ENCODE measurements at regions not wholly inside any gene's neighbourhood (a gene's known extent, or its start where the extent isn't known, plus 50 kb on each side); places are given as distances from the start of the nearest gene placed in this dataset.
"Not testable (repeated sequence)": the region's sequence is repeated elsewhere in the genome, so short reads cannot be mapped to it uniquely, and the experiment has no call there.

DNA sequence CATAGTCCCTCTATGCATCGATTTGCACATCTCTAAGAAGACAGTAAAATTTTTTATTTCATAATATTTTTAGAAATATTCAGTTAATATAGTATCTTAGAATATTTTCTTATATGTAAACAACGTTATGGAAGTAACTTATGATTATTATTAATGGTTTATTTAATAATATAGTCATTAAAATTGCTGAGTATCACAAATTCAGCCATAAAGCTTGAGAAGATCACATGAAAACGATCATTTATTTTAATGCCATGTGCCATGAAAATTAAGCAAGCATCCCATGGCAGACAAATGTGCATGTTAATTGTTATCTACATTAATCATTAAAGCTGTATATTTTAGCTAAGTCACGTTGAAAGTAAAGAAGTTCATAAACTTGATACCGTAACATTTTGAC lies 907.1 kb downstream of the KCNT2 start:
- DNase-seq (ENCODE audit: low read depth, low spot score): no peak

DNA sequence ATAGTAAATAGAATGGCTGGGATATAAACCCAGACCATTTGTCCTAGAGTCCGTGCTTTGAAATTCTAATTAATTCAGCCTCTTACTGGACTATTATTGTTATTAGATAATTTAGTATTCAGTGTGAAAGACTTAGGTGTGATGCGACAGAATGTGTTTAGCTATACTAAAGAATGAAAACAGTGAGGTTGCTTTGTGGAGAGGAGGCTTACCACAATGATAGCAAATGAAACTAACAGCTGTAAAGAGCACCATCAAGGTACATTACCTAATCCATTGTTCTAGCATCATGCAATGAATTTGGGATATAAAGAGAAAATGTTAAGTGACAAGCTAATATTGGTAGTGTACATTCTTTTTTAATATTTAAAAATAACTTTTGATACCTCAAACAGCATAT lies 911.1 kb downstream of the KCNT2 start:
- DNase-seq (ENCODE audit: low read depth, low spot score): no peak

DNA sequence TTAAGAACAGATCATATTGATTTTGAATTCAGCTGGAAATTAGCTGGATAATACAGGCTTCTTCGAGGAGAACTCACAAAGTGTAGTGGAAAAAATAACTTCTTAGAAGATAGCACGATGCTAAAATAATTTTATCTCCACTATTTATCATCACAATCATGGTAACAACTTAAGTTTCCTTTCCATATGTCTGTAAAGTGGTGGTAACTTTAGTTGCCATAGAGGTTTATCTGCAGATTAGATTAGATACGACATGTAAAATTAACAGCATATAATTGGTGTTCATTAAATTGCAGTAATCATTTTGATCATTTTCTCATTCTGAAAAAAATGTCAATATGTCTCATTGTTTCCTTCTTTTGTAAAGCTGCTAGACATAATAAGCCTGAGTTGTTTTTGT lies 921.5 kb downstream of the KCNT2 start:
- DNase-seq (ENCODE audit: low read depth, low spot score): no peak

DNA sequence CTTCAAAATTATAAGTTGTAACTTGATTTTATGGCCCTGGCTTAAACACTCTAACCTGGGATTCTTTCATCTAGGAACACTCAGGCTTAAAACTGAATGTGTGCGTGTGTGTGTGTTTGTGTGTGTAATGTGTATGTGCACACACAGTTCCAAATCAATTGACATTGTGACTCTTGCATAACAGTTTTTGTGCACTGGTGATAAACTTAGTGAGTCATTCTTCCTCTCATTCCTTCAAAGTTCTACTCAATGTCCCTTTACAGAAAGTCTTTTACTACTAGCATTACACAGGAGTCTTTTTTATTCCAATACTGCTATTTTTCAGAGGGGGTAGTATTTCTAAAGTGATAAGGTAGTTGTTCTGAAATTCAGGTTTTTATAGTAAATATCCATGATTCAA lies 943.6 kb downstream of the KCNT2 start:
- DNase-seq (ENCODE audit: low read depth, low spot score): no peak

DNA sequence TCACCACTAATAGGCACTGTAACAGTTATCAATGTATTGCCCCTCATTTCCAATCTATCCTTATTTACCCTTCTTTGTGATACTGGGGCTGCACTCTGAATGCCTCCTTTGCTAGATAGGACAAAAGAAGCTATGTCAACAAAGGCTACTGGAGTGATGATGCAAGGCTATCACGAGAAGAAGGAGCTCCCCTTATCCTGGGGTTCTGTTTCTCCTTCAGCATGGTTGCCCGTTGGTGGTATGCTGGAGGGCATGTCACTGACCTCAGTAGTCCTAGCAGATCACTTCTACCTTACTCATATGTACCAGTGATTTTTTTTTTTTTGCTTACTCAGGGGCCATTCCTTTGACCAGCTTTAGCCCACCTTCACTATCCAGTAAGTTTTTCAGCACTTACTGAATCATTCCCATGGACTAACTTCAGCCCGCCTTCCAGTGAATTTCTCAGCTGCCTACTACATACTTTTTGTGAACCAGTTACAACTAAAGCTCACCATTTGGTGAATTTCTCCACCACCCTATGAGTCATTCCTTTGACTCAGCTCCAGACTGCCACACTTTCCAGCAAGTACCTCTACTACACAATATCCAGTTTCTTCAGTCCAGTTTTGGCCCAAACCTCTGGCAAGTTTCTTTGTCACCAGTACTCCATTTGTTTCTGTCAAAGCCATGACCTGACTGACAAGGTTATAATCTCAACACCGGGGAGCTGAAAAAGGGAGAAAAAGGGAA lies 944.5 kb downstream of the KCNT2 start:
- DNase-seq (ENCODE audit: low read depth, low spot score): no peak

DNA sequence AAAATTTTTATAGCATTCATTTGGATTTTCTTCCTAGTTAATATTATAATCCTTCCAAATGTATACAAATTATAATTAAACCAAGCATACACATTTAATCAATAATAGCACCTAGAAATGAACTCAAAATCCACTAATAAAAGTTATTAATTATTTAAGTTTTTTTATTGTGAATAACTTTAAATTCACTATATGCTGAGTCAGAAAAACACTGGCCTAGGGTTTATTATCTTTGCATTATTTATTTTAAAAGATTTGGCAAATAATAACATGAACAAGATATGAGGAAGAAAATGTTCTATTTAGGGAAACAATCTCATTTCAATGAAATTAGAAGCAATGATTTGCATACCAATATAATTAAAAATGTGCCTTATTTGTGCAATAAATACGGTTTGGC lies 951.5 kb downstream of the KCNT2 start:
- no peak for DNase-seq (ENCODE audit: low read depth, low spot score)

DNA sequence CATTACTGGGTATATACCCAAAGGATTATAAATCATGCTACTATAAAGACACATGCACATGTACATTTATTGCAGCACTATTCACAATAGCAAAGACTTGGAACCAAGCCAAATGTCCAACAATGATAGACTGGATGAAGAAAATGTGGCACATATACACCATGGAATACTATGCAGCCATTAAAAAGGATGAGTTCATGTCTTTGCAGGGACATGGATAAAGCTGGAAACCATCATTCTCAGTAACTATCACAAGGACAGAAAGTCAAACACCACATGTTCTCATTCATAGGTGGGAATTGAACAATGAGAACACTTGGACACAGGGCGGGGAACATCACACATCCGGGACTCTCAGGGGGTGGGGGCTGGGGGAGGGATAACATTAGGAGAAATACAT lies 959.4 kb downstream of the KCNT2 start:
- not testable (repeated sequence) for DNase-seq (ENCODE audit: low read depth, low spot score)

DNA sequence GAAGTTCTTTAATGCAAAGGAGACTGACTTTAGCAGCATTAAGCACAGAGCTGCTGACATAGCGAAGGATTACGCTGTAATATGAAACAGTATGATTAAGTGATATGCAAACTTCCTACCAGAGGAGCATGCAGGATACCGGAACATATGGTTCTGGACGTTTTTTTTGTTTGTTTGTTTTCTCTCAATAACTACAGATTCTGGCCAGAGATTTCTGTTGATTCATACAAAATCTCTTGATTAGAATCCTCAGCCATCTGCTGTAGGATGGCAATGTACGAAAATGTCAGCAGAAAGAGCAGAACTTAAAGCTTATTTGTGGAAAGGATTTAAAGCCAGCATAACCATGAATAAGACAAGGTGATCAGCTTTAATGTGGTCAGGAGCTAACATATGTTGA lies 970.7 kb downstream of the KCNT2 start:
- DNase-seq (ENCODE audit: low read depth, low spot score): no peak

DNA sequence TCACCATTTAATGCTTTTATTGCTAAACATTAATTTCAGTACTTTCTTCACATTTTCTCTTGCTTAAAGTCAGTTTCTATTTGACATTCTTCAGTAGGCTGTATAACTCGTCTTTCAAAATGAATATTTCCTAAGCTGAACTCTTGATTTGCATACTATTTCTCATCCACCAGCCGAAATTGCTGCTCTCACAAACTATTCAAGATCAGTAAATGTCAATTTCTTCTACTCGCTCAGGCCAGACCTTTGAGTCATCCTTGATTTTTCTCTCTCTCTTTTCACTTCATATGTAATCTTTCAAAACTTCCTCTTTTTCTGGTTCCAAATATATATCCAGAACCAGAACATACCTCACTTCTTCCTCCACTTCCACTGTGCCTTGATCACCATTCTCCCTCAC lies 990.0 kb downstream of the KCNT2 start:
- DNase-seq (ENCODE audit: low read depth, low spot score): no peak

DNA sequence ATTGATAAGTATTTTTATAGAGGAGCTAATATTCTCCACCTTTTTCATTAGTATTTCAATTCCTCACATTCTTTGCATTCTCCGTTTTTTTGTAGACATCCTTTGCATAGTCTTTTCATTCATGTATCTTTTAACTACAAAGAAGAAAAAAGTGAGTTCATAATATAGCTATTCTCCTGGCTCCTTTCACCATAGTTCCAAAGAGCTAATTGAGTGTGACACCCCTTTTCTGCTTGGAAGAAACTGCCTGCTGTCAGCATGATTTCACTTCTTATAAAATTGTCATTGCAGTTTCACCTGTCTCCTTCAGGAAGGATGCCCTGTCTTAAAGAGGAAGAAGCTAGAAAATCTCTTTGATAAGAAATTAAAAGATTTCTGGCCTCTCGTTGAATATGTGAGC lies 991.1 kb downstream of the KCNT2 start:
- DNase-seq (ENCODE audit: low read depth, low spot score): no peak

DNA sequence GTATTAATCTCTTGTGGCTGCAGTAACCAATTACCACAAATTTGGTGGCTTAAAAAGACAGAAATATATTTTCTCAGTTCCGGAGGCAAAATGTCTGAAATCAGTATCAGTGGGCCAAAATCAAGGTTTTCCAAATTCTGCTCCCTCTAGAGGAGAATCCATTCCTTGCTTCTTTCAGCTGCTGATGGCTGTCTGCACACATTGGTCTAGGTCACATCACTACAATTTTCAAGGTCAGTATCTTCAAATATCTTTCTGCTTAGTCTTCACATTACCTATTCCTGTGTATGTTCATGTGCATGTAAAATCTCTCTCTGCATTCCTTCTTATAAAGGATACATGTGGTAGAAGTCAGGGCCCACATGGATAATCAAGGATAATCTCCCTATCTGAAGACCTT lies 999.4 kb downstream of the KCNT2 start:
- no peak for DNase-seq (ENCODE audit: low read depth, low spot score)

DNA sequence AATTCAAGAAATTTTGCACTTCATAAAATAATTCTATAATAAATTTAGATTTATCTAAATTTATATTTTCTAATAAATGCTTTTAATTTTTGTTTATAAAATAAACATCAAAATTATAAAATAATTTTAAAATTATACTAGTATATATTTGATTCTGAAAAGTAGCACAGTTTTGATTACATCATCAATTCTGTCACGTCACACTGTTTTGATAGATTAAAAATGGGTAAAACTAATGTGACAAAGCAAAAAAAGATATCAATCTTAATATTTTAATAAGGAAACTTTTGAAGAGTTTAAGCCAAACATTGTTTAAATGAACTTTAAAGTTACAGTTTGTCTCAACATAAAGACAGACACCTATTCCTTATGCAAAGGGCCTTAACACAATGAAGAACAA lies 1001.8 kb downstream of the KCNT2 start:
- DNase-seq (ENCODE audit: low read depth, low spot score): no peak

DNA sequence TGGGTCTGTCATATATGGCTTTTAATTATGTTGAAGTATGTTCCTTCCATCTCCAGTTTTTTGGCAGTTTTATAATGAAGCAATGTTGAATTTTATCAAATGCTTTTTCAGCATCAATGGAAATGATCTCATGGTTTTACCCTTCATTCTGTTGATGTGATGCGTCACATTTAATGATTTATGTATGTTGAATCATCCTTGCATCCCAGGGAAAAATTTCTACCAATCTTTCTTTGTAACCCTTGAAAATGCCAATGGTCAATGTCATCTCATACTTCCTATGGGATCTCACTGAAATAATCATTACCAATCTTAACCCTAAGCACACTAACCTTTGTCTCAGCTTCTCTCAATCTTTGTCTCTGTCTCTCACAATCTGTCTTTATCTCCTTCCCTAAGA lies 1004.0 kb downstream of the KCNT2 start:
- DNase-seq (ENCODE audit: low read depth, low spot score): no peak

DNA sequence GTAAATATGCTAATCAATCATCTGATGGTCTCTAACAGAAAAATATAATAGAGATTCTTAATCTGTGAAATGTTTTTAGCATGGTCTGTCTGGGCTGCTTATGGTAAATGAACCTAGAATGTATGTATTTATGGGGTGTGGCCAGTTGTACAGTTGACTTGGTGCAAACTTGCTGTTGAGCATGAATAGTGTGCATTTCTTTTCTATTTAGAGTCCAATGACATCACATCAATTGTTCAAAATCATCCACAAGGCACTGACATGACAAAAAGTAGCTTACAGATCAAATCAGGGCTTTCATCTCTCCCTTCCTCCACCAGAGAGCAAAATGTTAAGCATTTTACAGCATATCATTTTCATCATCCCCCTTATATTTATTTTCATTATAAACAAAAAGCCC lies 1010.3 kb downstream of the KCNT2 start:
- no peak for DNase-seq (ENCODE audit: low read depth, low spot score)

DNA sequence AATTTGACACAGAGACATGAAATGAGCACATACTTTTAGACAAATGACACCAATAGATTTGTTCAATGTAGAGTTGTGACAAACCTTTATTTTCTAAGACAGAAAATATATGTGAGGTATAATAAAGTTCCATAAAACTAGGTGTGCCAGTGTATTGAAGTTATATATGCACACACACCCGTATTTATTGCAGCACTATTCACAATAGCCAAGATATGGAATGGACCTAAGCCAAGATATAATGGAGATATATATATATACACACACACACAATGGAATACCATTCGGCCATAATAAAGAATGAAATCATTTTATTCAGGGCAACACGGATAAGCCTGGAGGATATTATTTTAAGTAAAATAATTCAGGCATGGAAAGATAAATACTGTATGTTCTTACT lies 1013.5 kb downstream of the KCNT2 start:
- no peak for DNase-seq (ENCODE audit: low read depth, low spot score)

DNA sequence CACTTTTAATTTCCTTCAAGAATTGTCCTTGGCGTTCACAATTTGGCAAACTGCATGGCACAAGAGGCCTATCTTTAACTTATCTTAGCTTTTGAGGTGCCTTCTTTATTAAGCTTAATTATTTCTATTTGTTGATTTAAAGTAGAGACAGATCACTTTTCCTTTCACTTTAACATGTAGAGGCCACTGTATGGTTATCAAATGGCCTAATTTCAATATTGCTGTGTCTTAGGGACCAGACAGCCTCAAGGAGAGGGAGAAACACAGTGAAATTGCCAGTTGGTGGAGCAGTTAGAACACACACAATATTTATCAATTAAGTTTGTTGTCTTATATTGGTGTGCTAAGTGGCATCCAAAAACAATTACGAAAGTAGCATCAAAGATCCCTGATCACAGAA lies 1013.9 kb downstream of the KCNT2 start:
- DNase-seq (ENCODE audit: low read depth, low spot score): no peak

DNA sequence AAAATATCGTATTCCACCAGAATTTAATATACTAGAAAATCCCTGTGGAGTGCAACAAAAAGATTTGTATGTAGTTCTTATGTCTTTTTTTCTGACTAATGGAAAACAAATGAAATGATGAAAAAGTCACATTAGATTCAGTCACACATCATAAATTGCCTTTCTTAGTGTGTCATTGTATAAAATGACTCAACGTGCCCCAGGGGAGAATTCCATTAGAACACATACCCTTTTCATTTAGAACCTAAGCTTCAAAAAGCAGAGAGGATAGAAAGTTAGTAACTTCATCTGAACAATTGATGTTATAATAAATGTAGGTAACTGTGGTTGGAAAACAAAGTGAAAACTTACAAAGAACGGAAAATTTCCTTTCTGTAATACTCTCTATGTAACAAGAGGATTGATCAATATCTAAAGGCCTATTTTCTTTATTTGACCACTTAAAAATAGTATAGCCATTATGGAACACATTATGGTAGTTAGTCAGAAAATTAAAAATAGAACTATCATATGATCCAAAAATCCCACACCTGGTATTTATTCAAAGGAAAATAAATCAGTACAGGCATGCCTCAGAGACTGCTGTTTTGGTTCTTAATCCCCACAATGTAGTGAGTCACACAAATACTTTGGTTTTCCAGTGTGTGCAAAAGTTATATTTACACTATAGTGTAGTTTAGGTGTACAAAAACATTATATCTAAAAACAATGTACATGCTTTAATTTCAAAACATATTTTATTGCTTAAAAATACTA lies 1016.1 kb downstream of the KCNT2 start:
- DNase-seq (ENCODE audit: low read depth, low spot score): no peak

DNA sequence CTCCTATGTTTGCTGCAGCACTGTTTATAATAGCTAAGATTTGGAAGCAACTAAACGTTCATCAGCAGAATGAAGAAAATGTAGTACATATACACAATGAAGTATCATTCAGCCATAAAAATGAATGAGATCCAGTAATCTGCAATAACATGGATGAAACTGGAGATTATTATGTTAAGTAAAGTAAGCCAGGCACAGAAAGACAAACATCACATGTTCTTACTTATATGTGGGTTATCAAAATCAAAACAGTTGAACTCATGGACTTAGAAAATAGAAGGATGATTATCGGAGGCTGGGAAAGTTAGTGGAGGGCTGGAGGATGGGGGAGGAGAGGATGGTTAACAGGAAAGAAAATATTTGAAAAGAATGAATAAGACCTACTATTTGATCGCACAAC lies 1017.6 kb downstream of the KCNT2 start:
- no peak for DNase-seq (ENCODE audit: low read depth, low spot score)

DNA sequence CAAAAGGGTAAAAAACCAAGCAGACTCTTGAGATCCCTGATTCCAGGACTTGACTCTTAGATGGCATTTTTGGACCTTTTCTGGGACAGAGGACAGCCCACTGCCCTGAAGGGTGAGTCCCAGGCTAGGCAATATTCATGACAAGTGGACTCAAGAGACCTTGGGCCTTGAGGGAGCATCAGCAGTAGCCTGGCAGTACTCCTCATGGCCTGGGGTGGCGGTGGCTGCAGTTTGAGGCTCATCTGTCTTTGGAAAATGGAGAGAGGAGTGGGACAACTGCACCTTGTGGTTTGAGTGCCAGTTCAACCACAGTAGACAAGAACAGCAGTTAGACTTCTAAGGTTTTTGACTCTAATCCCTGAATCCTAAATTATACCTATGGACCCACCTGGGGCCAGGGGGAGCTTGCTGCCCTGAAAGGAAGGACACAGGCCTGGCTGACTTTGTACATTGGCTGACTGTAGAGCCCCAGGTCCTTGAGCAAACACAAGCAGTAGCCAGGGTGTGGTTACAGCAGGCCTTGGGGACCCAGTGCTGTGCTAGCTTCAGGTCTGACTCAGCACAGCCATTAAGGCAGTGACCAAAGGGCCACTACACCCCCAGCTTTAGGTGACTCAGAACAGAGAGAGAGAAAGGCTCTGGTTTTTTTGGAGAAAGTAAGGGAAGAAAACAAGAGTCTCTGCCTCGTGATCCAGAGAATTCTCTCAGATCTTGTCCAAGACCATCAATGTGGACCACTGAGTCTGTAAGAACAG lies 1023.2 kb downstream of the KCNT2 start:
- DNase-seq (ENCODE audit: low read depth, low spot score): no peak

DNA sequence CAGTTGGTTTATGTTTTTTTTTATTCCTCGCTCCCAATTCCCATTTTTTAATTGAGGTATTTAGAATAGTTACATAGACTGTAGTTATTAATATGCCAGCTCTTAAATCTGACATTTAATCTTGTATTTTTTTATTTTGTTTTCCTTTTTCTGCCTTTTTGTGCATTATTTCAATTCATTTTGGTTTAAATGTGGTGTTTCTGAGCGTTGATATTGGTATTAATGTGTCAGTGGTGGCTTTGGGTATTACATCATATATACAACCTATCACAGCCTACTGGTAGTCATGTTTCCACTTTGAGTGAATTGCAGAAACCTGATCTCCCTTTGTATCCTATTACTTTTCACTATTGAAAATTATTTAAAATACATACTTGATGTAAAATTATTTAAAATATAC lies 1027.3 kb downstream of the KCNT2 start:
- DNase-seq (ENCODE audit: low read depth, low spot score): no peak

DNA sequence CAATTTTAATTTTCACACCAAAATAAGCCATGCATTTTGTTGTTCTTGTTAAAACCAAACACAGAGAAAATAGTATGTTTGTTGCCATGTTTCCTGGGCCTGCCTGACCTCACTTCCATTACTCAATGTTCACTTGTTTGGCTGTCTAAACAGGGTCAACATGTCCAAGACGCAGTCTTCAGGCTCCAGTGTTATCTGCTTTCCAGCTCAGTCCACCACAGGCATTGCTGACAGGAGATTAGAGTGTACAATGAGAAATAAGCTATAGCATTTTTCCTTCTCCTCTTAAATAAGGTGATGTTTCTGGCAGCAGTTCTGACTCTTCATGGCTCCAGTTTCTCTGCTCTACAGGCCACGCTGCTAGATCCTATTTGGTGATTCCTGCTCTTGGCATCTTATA lies 1030.5 kb downstream of the KCNT2 start:
- no peak for DNase-seq (ENCODE audit: low read depth, low spot score)

DNA sequence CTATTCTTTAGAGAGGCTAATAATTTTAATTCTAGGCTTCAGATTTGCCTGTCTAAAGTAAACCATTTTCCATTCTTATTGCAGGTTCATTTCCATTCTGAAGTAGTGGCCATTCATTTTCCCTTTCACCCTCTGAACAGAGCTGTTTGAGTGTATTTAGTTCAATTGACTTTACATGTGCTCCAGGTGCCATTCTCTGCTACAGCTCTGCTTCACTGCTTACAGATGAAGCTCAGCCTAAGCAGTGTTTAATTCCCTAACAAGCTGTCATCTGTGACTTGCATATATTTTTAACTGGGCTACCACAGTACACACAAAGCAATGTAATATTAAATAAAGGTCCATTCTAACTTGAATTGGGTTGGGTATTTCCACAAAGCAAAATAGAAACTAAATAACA lies 1031.6 kb downstream of the KCNT2 start:
- DNase-seq (ENCODE audit: low read depth, low spot score): no peak

DNA sequence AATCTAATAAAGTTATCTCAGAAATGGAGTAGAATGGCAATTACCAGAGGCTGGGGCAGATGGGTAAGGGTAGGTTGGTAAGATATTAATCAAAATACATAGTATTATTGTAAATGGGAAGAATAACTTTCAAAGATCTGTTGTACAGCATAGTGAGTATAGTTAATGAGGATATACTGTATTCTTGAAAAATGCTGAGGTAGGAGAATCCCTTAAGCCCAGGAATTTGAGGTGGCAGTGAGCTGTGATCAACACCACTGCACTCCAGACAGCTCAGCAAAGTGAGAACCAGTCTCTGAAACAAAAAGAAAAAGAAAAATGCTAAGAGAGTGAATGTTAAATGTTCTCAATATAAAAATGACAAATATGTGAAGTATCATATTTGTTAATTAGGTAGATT lies 1033.7 kb downstream of the KCNT2 start:
- no peak for DNase-seq (ENCODE audit: low read depth, low spot score)

All from pulmonary artery endothelial cell (primary cell).